ENCODE measurements at regions not wholly inside any gene's neighbourhood (a gene's known extent, or its start where the extent isn't known, plus 50 kb on each side); places are given as distances from the start of the nearest gene placed in this dataset.

GRCh38 chr5:52043137-52043536, 659.9 kb downstream of the ISL1 start:
- no peaks in the 10 kb centered on the region for H3K27me3 ChIP-seq (ENCODE audit: insufficient read depth, low read length, poor library complexity, severe bottlenecking)
- no peak overlapping the region for H3K27ac Mint-ChIP-seq
- H3K4me1 ChIP-seq (ENCODE audit: insufficient read depth, low read length): no peaks in the 10 kb centered on the region
- H3K4me1 Mint-ChIP-seq: no peaks in the 10 kb centered on the region
- CTCF ChIA-PET: no interaction called here
- no peak overlapping the region for H3K4me3 Mint-ChIP-seq
- H3K9me3 ChIP-seq (ENCODE audit: low read length): no peaks in the 10 kb centered on the region
- no peak overlapping the region for H3K4me3 ChIP-seq (ENCODE audit: low read length)
- DNase-seq: no peak
- peaks cover 0 to 10% (median 0%) of the 10 kb centered on the region in 5 donors for H3K9me3 Mint-ChIP-seq
- H3K27ac ChIP-seq (ENCODE audit: low read depth, low read length): no peak overlapping the region
- POLR2A ChIA-PET: no interaction called here
- H3K36me3 Mint-ChIP-seq: no peaks in the 10 kb centered on the region
- H3K27me3 Mint-ChIP-seq: no peaks in the 10 kb centered on the region
- H3K36me3 ChIP-seq (ENCODE audit: insufficient read depth, low read length): no peaks in the 10 kb centered on the region

GRCh38 chr5:52043543-52043942, 660.3 kb downstream of the ISL1 start:
- Histone ChIP-seq H3K27ac (ENCODE audit: low read depth, low read length) (no peak overlapping the region), H3K9me3 (ENCODE audit: low read length) (no peaks in the 10 kb centered on the region), H3K4me1 (ENCODE audit: insufficient read depth, low read length) (no peaks in the 10 kb centered on the region), H3K27me3 (ENCODE audit: insufficient read depth, low read length, poor library complexity, severe bottlenecking) (no peaks in the 10 kb centered on the region), H3K4me3 (ENCODE audit: low read length) (no peak overlapping the region), H3K36me3 (ENCODE audit: insufficient read depth, low read length) (no peaks in the 10 kb centered on the region)
- CTCF ChIA-PET: no interaction called here
- DNase-seq: no peak
- no peak overlapping the region for H3K27ac Mint-ChIP-seq
- H3K27me3 Mint-ChIP-seq: no peaks in the 10 kb centered on the region
- no peaks in the 10 kb centered on the region for H3K4me1 Mint-ChIP-seq
- H3K4me3 Mint-ChIP-seq: no peak overlapping the region
- no peaks in the 10 kb centered on the region for H3K36me3 Mint-ChIP-seq
- POLR2A ChIA-PET: no interaction called here
- peaks cover 0 to 10% (median 0%) of the 10 kb centered on the region in 5 donors for H3K9me3 Mint-ChIP-seq

- ChIA-PET POLR2A (no interaction called here), CTCF (no interaction called here)
- Histone ChIP-seq H3K4me1 (ENCODE audit: insufficient read depth, low read length) (no peaks in the 10 kb centered on the region), H3K27ac (ENCODE audit: low read depth, low read length) (no peak overlapping the region), H3K9me3 (ENCODE audit: low read length) (no peaks in the 10 kb centered on the region), H3K36me3 (ENCODE audit: insufficient read depth, low read length) (no peaks in the 10 kb centered on the region), H3K4me3 (ENCODE audit: low read length) (no peak overlapping the region), H3K27me3 (ENCODE audit: insufficient read depth, low read length, poor library complexity, severe bottlenecking) (no peaks in the 10 kb centered on the region)
- DNase-seq: no peak
- Mint-ChIP-seq H3K27ac (no peak overlapping the region), H3K27me3 (no peaks in the 10 kb centered on the region), H3K9me3 (peaks cover 0 to 19% (median 3%) of the 10 kb centered on the region in 5 donors), H3K4me3 (no peak overlapping the region), H3K36me3 (no peaks in the 10 kb centered on the region), H3K4me1 (no peaks in the 10 kb centered on the region)
These were observed 668.5 kb downstream of the ISL1 start for GRCh38 chr5:52051759-52052158.

- Mint-ChIP-seq H3K36me3 (peaks cover 0 to 3% (median 0%) of the 10 kb centered on the region in 3 donors), H3K4me3 (no peak overlapping the region), H3K27me3 (no peaks in the 10 kb centered on the region), H3K9me3 (peaks cover 4 to 32% (median 7%) of the 10 kb centered on the region in 5 donors), H3K27ac (no peak overlapping the region), H3K4me1 (no peaks in the 10 kb centered on the region)
- Histone ChIP-seq H3K27me3 (ENCODE audit: insufficient read depth, low read length, poor library complexity, severe bottlenecking) (no peaks in the 10 kb centered on the region), H3K9me3 (ENCODE audit: low read length) (no peaks in the 10 kb centered on the region), H3K4me3 (ENCODE audit: low read length) (no peak overlapping the region), H3K4me1 (ENCODE audit: insufficient read depth, low read length) (no peaks in the 10 kb centered on the region), H3K36me3 (ENCODE audit: insufficient read depth, low read length) (no peaks in the 10 kb centered on the region), H3K27ac (ENCODE audit: low read depth, low read length) (no peak overlapping the region)
- ChIA-PET CTCF (no interaction called here), POLR2A (no interaction called here)
- no peak for DNase-seq
These were observed 679.9 kb downstream of the ISL1 start for GRCh38 chr5:52063186-52063585.

GRCh38 chr5:52065182-52065581, 681.9 kb downstream of the ISL1 start:
- ChIA-PET CTCF (no interaction called here), POLR2A (no interaction called here)
- Histone ChIP-seq H3K36me3 (ENCODE audit: insufficient read depth, low read length) (no peaks in the 10 kb centered on the region), H3K4me3 (ENCODE audit: low read length) (no peak overlapping the region), H3K4me1 (ENCODE audit: insufficient read depth, low read length) (no peaks in the 10 kb centered on the region), H3K27me3 (ENCODE audit: insufficient read depth, low read length, poor library complexity, severe bottlenecking) (no peaks in the 10 kb centered on the region), H3K27ac (ENCODE audit: low read depth, low read length) (no peak overlapping the region), H3K9me3 (ENCODE audit: low read length) (no peaks in the 10 kb centered on the region)
- Mint-ChIP-seq H3K4me1 (no peaks in the 10 kb centered on the region), H3K9me3 (peaks cover 0 to 38% (median 9%) of the 10 kb centered on the region in 5 donors), H3K36me3 (no peaks in the 10 kb centered on the region), H3K27me3 (no peaks in the 10 kb centered on the region), H3K4me3 (no peak overlapping the region), H3K27ac (no peak overlapping the region)
- no peak for DNase-seq

GRCh38 chr5:52069997-52070396, 686.7 kb downstream of the ISL1 start:
- H3K4me1 Mint-ChIP-seq: no peaks in the 10 kb centered on the region
- H3K36me3 Mint-ChIP-seq: no peaks in the 10 kb centered on the region
- Histone ChIP-seq H3K27ac (ENCODE audit: low read depth, low read length) (no peak overlapping the region), H3K36me3 (ENCODE audit: insufficient read depth, low read length) (no peaks in the 10 kb centered on the region), H3K9me3 (ENCODE audit: low read length) (no peaks in the 10 kb centered on the region), H3K4me3 (ENCODE audit: low read length) (no peak overlapping the region), H3K4me1 (ENCODE audit: insufficient read depth, low read length) (no peaks in the 10 kb centered on the region), H3K27me3 (ENCODE audit: insufficient read depth, low read length, poor library complexity, severe bottlenecking) (no peaks in the 10 kb centered on the region)
- CTCF ChIA-PET: no interaction called here
- no peak for DNase-seq
- POLR2A ChIA-PET: no interaction called here
- H3K27ac Mint-ChIP-seq: no peak overlapping the region
- no peaks in the 10 kb centered on the region for H3K27me3 Mint-ChIP-seq
- H3K9me3 Mint-ChIP-seq: peaks cover 0 to 39% (median 17%) of the 10 kb centered on the region in 5 donors
- H3K4me3 Mint-ChIP-seq: no peak overlapping the region

GRCh38 chr5:52073993-52074689, 690.9 kb downstream of the ISL1 start:
- POLR2A ChIA-PET: no interaction called here
- Mint-ChIP-seq H3K4me3 (no peak overlapping the region), H3K27me3 (no peaks in the 10 kb centered on the region), H3K4me1 (no peaks in the 10 kb centered on the region), H3K9me3 (peaks cover 0 to 17% (median 9%) of the 10 kb centered on the region in 5 donors), H3K36me3 (no peaks in the 10 kb centered on the region), H3K27ac (no peak overlapping the region)
- no peaks in the 10 kb centered on the region for H3K36me3 ChIP-seq (ENCODE audit: insufficient read depth, low read length)
- DNase-seq: no peak
- CTCF ChIA-PET: no interaction called here
- no peak overlapping the region for H3K4me3 ChIP-seq (ENCODE audit: low read length)
- H3K27ac ChIP-seq (ENCODE audit: low read depth, low read length): no peak overlapping the region
- no peaks in the 10 kb centered on the region for H3K4me1 ChIP-seq (ENCODE audit: insufficient read depth, low read length)
- no peaks in the 10 kb centered on the region for H3K27me3 ChIP-seq (ENCODE audit: insufficient read depth, low read length, poor library complexity, severe bottlenecking)
- no peaks in the 10 kb centered on the region for H3K9me3 ChIP-seq (ENCODE audit: low read length)

- Histone ChIP-seq H3K9me3 (ENCODE audit: low read length) (no peaks in the 10 kb centered on the region), H3K27me3 (ENCODE audit: insufficient read depth, low read length, poor library complexity, severe bottlenecking) (no peaks in the 10 kb centered on the region), H3K4me3 (ENCODE audit: low read length) (no peak overlapping the region), H3K4me1 (ENCODE audit: insufficient read depth, low read length) (no peaks in the 10 kb centered on the region), H3K27ac (ENCODE audit: low read depth, low read length) (no peak overlapping the region), H3K36me3 (ENCODE audit: insufficient read depth, low read length) (no peaks in the 10 kb centered on the region)
- H3K4me1 Mint-ChIP-seq: no peaks in the 10 kb centered on the region
- H3K36me3 Mint-ChIP-seq: no peaks in the 10 kb centered on the region
- DNase-seq: no peak
- H3K9me3 Mint-ChIP-seq: peaks cover 2 to 11% (median 4%) of the 10 kb centered on the region in 5 donors
- H3K4me3 Mint-ChIP-seq: no peak overlapping the region
- no peaks in the 10 kb centered on the region for H3K27me3 Mint-ChIP-seq
- H3K27ac Mint-ChIP-seq: no peak overlapping the region
- ChIA-PET POLR2A (no interaction called here), CTCF (no interaction called here)
These were observed 694.9 kb downstream of the ISL1 start for GRCh38 chr5:52077941-52078815.

All from CD8-positive, alpha-beta memory T cell (primary cell).